WTC11 (cell line): ENCODE measurements at regions not wholly inside any gene's neighbourhood (a gene's known extent, or its start where the extent isn't known, plus 50 kb on each side); places are given as distances from the start of the nearest gene placed in this dataset.

Experiments
- JAZF1 ChIP-seq: fragments of 250-450 bp; sonication (Bioruptor Pico); IDR thresholded peaks from 2 replicates; pipeline ENCODE4 v1.9.0; 2021; ENCODE audit warnings: moderate library complexity, mild to moderate bottlenecking, inconsistent platforms
- USF2 ChIP-seq: sonication (generic); formaldehyde crosslinking; IDR thresholded peaks from 2 replicates; pipeline ENCODE4 v1.8.1; 2023; ENCODE audit warnings: mild to moderate bottlenecking, missing genetic modification reagents, moderate library complexity
- TF ChIP-seq, protein P1 (sequence below): fragments of 200-600 bp; IDR thresholded peaks from 2 replicates; pipeline ENCODE4 v1.8.0; 2022; ENCODE audit warnings: antibody characterized with exemption
- TF ChIP-seq, protein P2 (sequence below): sonication (generic); formaldehyde crosslinking; IDR thresholded peaks from 2 replicates; pipeline ENCODE4 v1.8.1; 2022; ENCODE audit warnings: mild to moderate bottlenecking, moderate library complexity, missing genetic modification reagents

DNA sequence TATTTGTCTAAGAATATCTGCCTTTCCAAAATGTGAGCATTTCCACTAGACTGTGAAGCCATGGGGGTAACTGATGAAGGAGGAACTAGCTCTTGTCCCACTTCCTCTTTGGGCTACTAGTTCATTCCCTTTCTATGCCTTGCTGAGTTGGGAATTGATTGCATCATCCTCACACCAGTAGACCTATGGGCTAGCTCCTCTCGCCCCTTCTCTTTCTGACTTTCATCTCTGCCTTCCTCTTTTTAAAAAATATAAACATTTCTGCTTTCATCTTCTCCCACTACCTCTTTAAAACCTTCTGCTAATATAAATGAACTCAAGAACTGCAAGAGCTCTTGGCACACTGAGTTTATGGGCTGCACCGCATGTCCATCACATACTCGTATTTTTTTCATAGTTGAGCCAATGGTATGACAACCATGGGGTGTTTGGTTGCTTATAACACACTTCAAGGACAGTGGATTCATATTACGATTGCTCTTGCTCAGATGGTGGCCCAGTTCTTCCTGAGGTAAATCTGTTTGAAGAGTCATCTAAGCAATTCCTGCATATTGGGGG lies 182.0 kb downstream of the REEP3 start:
- TF ChIP-seq JAZF1 (CRISPR knock-in tag) (no peak), USF2 (CRISPR knock-in tag) (no peak)
- TF ChIP-seq, protein P1, sequence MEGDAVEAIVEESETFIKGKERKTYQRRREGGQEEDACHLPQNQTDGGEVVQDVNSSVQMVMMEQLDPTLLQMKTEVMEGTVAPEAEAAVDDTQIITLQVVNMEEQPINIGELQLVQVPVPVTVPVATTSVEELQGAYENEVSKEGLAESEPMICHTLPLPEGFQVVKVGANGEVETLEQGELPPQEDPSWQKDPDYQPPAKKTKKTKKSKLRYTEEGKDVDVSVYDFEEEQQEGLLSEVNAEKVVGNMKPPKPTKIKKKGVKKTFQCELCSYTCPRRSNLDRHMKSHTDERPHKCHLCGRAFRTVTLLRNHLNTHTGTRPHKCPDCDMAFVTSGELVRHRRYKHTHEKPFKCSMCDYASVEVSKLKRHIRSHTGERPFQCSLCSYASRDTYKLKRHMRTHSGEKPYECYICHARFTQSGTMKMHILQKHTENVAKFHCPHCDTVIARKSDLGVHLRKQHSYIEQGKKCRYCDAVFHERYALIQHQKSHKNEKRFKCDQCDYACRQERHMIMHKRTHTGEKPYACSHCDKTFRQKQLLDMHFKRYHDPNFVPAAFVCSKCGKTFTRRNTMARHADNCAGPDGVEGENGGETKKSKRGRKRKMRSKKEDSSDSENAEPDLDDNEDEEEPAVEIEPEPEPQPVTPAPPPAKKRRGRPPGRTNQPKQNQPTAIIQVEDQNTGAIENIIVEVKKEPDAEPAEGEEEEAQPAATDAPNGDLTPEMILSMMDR: no peak
- TF ChIP-seq, protein P2, sequence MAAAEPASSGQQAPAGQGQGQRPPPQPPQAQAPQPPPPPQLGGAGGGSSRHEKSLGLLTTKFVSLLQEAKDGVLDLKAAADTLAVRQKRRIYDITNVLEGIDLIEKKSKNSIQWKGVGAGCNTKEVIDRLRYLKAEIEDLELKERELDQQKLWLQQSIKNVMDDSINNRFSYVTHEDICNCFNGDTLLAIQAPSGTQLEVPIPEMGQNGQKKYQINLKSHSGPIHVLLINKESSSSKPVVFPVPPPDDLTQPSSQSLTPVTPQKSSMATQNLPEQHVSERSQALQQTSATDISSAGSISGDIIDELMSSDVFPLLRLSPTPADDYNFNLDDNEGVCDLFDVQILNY (CRISPR knock-in tag): no peak
